Loucy (cell line): ENCODE measurements at regions not wholly inside any gene's neighbourhood (a gene's known extent, or its start where the extent isn't known, plus 50 kb on each side); places are given as distances from the start of the nearest gene placed in this dataset.

Experiments used
- EZH2phosphoT487 ChIP-seq: fragments of 200-600 bp; IDR thresholded peaks from 2 replicates; pipeline ENCODE4 v1.6.1; 2018; ENCODE audit warnings: antibody characterized with exemption, mild to moderate bottlenecking, moderate library complexity, borderline replicate concordance
- TF ChIP-seq, protein P1 (sequence below): fragments of 200-600 bp; sonication (generic); conservative IDR thresholded peaks from 2 replicates; pipeline ENCODE4 v1.5.1; 2014; ENCODE audit warnings: mild to moderate bottlenecking, antibody characterized with exemption, low read length

DNA sequence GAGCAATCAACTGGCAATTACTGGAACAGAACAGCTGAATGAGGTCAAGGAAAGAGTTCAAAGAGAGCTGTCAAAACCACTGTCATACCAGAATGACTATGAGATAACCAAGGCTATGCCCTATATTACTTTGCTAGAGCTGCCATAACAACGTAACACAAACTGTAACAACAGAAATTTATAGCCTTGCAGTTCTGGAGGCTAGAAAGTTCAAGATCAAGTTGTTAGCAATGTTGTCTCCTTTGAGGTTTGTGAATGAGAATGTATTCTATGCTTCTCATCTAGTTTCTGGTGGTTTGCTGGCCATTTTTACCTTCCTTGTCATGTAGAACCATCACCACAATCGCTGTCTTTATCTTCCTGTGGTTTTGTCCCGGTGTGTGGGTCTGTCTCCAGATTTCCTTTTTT lies 1323.0 kb upstream of the GJE1 start:
- TF ChIP-seq EZH2phosphoT487 = no peak
- TF ChIP-seq, protein P1, sequence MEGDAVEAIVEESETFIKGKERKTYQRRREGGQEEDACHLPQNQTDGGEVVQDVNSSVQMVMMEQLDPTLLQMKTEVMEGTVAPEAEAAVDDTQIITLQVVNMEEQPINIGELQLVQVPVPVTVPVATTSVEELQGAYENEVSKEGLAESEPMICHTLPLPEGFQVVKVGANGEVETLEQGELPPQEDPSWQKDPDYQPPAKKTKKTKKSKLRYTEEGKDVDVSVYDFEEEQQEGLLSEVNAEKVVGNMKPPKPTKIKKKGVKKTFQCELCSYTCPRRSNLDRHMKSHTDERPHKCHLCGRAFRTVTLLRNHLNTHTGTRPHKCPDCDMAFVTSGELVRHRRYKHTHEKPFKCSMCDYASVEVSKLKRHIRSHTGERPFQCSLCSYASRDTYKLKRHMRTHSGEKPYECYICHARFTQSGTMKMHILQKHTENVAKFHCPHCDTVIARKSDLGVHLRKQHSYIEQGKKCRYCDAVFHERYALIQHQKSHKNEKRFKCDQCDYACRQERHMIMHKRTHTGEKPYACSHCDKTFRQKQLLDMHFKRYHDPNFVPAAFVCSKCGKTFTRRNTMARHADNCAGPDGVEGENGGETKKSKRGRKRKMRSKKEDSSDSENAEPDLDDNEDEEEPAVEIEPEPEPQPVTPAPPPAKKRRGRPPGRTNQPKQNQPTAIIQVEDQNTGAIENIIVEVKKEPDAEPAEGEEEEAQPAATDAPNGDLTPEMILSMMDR = no peak
